ENCODE measurements at regions not wholly inside any gene's neighbourhood (a gene's known extent, or its start where the extent isn't known, plus 50 kb on each side); places are given as distances from the start of the nearest gene placed in this dataset.

- Histone ChIP-seq H3K9me3 (ENCODE audit: control insufficient read depth, insufficient read depth, low read length) (peaks cover 19% of the 10 kb centered on the region), H3K23ac (ENCODE audit: low read depth, low read length) (no peak overlapping the region), H3K4me1 (ENCODE audit: control insufficient read depth, insufficient read depth, low read length) (no peaks in the 10 kb centered on the region), H2AK9ac (replicated peaks; ENCODE audit: low read depth, low read length, poor library complexity) (no peak overlapping the region), H2BK15ac (ENCODE audit: low read depth, low read length) (no peak overlapping the region), H3K4ac (ENCODE audit: low read depth, low read length) (no peak overlapping the region), H3K27me3 (ENCODE audit: control insufficient read depth, insufficient read depth, low read length) (no peaks in the 10 kb centered on the region), H2AFZ (replicated peaks; ENCODE audit: low read length, poor library complexity) (no peak overlapping the region), H4K8ac (ENCODE audit: low read depth in 2 of 2, low read length in 2 of 2) (no peak overlapping the region), H2AK5ac (ENCODE audit: low read depth, low read length) (no peak overlapping the region), H3K9me1 (ENCODE audit: insufficient read depth, low read length) (no peaks in the 10 kb centered on the region), H4K91ac (ENCODE audit: insufficient read depth, low read depth, low read length) (no peak overlapping the region), H3K27ac (ENCODE audit: insufficient read depth, low read length) (no peak overlapping the region), H3K4me2 (ENCODE audit: low read depth, low read length) (no peak overlapping the region), H3K4me3 (ENCODE audit: insufficient read depth, low read depth, low read length) (no peak overlapping the region), H4K5ac (ENCODE audit: low read depth, low read length) (no peak overlapping the region), H3K36me3 (ENCODE audit: control insufficient read depth, insufficient read depth, low read length) (no peaks in the 10 kb centered on the region), H3K14ac (replicated peaks; ENCODE audit: low read depth, low read length) (no peak overlapping the region), H2BK120ac (ENCODE audit: low read depth, low read length) (no peak overlapping the region), H2BK20ac (ENCODE audit: low read depth, low read length) (no peak overlapping the region), H2BK5ac (ENCODE audit: low read depth, low read length, poor library complexity, severe bottlenecking) (no peak overlapping the region), H4K20me1 (ENCODE audit: insufficient read depth, low read length) (no peaks in the 10 kb centered on the region), H3K18ac (ENCODE audit: low read depth, low read length) (no peak overlapping the region), H3K56ac (ENCODE audit: extremely low read depth, insufficient read depth, low read length) (no peak overlapping the region), H3K79me1 (ENCODE audit: low read depth in 1 of 2, low read length in 2 of 2) (no peaks in the 10 kb centered on the region), H3K9ac (ENCODE audit: low read depth, low read length) (no peak overlapping the region)
- no TSS peak for BruUV-seq (replicated peaks)
- no CpG with 5 or more reads among the region's 3 CpGs for WGBS, 2 experiments (ENCODE audit: extremely low coverage in 2 of 2, insufficient read length in 1 of 2)
- ATAC-seq (ENCODE audit: low read depth) (no peak), DNase-seq (no peak)
- dilution Hi-C loops (cut with HindIII; ENCODE audit: low sequenced_read_pairs, unreplicated experiment): no loop called here
- in situ Hi-C loops (cut with MboI; ENCODE audit: low sequenced_read_pairs): no loop called here
- intact Hi-C loops (cut with micrococcal nuclease): no loop called here
- ChIA-PET POLR2A (ENCODE audit: unreplicated experiment) (no interaction called here), CTCF (no interaction called here)
- TF ChIP-seq RFX5 (IDR thresholded peaks at IDR 0.05; ENCODE audit: low read depth, low read length): no peak
- TF ChIP-seq CTCF (conservative IDR thresholded peaks at IDR 0.05; ENCODE audit: low read depth, low read length): no peak
- no peak for TF ChIP-seq RAD21 (IDR thresholded peaks at IDR 0.05; ENCODE audit: low read length)
- no peak for TF ChIP-seq RCOR1 (IDR thresholded peaks at IDR 0.05; ENCODE audit: insufficient replicate concordance, low read length)
Measured at GRCh38 chr14:97311411-97311810, 514.2 kb downstream of the VRK1 start.

All from IMR-90 (cell line).